Nephron progenitor cell (in vitro differentiated cells): ENCODE measurements at regions not wholly inside any gene's neighbourhood (a gene's known extent, or its start where the extent isn't known, plus 50 kb on each side); places are given as distances from the start of the nearest gene placed in this dataset.
A peak's percentile ranks its signal among the peaks of the same experiment; 100 is the strongest.

ENCODE experiments used
- DNase-seq: peaks from one replicate; pipeline ENCODE4 v3.0.0; 2021
- H3K27ac Mint-ChIP-seq: 2 replicates; pipeline ENCODE4 v1.8.0; 2021; ENCODE audit warnings: mild to moderate bottlenecking, moderate library complexity, mixed read lengths
- H3K27me3 Mint-ChIP-seq: 2 replicates; pipeline ENCODE4 v1.8.0; 2021; ENCODE audit warnings: mild to moderate bottlenecking, low read depth, mixed read lengths; ENCODE audit not compliant: poor library complexity
- H3K36me3 Mint-ChIP-seq: 2 replicates; pipeline ENCODE4 v1.8.0; 2021; ENCODE audit warnings: low read depth, mixed read lengths
- H3K4me1 Mint-ChIP-seq: 2 replicates; pipeline ENCODE4 v1.8.0; 2021; ENCODE audit warnings: mixed read lengths
- H3K4me3 Mint-ChIP-seq: 2 replicates; pipeline ENCODE4 v1.8.0; 2021; ENCODE audit warnings: mild to moderate bottlenecking, moderate library complexity, mixed read lengths
- H3K9me3 Mint-ChIP-seq: 2 replicates; pipeline ENCODE4 v1.8.0; 2021; ENCODE audit warnings: mild to moderate bottlenecking, moderate library complexity, mixed read lengths
- TF ChIP-seq, protein P1 (sequence below): fragments of 200-600 bp; sonication (generic); IDR thresholded peaks from 2 replicates; pipeline ENCODE4 v1.5.0; 2021; ENCODE audit warnings: antibody characterized with exemption

DNA sequence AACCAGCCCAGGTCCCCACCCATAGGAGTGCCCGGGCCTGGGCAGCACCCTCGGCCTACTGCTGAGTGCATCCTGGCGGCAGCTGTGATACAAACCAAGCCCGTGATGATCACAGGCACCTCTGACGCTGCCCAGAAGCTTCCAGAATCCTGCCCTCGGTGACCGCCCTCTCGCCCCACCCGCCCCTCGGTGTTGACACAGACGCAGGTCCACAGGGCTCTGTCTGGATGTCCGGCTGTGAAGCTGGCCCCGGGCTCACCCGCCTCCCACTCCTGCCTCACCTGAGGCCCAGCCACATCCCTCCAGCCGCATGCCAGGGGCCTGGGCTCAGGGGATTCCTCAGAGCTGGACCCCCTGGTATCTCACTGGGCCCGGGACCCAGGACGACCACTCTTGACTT is 191.0 kb downstream of the BRD1 start:
- Mint-ChIP-seq H3K4me3 (no peak overlapping the region), H3K4me1 (peaks cover 6% of the 10 kb centered on the region), H3K36me3 (no peaks in the 10 kb centered on the region), H3K27me3 (peaks cover 8% of the 10 kb centered on the region), H3K27ac (no peak overlapping the region), H3K9me3 (no peaks in the 10 kb centered on the region)
- TF ChIP-seq, protein P1, sequence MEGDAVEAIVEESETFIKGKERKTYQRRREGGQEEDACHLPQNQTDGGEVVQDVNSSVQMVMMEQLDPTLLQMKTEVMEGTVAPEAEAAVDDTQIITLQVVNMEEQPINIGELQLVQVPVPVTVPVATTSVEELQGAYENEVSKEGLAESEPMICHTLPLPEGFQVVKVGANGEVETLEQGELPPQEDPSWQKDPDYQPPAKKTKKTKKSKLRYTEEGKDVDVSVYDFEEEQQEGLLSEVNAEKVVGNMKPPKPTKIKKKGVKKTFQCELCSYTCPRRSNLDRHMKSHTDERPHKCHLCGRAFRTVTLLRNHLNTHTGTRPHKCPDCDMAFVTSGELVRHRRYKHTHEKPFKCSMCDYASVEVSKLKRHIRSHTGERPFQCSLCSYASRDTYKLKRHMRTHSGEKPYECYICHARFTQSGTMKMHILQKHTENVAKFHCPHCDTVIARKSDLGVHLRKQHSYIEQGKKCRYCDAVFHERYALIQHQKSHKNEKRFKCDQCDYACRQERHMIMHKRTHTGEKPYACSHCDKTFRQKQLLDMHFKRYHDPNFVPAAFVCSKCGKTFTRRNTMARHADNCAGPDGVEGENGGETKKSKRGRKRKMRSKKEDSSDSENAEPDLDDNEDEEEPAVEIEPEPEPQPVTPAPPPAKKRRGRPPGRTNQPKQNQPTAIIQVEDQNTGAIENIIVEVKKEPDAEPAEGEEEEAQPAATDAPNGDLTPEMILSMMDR = no peak
- no peak for DNase-seq

DNA sequence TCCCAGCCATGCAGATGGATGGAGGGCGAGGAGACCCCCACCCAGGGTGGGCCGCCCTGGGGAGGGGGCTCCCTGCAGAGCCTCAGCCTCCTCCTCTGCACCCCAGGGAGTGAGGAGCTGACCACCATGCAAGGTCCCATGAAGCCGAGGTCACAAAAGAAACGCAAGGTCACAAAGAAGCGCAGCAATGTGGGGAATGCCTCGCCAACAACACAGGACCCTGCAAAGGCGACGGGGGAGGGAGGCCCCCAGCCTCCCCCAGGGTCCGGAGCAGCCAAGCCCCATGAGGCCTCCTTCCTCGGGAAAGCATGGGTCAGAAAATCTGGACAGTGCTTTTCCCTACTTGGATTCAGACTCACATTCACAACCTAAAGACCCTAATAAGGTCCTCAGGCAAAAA is 191.5 kb downstream of the BRD1 start:
- H3K36me3 Mint-ChIP-seq = no peaks in the 10 kb centered on the region
- peaks cover 9% of the 10 kb centered on the region for H3K27me3 Mint-ChIP-seq
- H3K9me3 Mint-ChIP-seq = no peaks in the 10 kb centered on the region
- DNase-seq = no peak
- H3K27ac Mint-ChIP-seq = no peak overlapping the region
- peaks cover 8% of the 10 kb centered on the region for H3K4me1 Mint-ChIP-seq
- TF ChIP-seq, protein P1 = no peak
- no peak overlapping the region for H3K4me3 Mint-ChIP-seq

DNA sequence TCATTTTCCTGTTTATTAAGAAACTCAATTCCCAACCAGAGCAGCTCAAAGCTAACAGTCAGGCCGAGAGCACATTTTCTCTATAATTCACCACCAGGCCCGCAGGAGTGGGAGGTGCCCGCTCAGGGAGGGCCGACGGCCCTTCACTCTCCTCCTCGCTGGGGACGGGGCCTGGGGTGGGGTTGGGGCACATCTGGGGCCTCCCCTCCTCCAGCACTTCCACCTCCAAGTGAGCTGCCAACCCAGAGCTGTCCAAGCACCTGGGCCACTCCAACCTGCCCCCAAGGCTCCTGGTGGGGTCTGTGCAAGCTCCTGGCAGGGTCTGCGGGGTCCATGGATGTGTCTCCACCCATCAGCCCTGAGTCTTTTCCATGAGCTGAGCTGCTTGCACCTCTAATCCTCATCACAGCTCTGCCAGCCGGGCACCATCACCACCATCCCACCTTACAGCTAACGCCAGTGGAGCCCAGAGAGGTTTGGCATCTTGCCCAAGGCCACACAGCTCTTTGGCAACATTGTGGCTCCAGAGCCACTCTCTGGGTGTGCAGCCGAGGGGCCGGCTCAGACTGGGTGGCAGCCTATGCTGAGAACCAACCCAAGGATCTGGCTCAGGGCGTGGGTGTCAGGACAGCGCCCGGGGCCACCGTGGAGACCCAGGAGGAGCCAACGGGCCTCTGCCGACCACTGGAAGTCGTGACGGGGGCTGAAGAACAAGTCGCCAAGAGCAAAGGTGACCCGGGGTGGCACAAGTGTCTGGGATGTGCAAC is 193.5 kb downstream of the BRD1 start:
- TF ChIP-seq, protein P1 = no peak
- no peak overlapping the region for H3K4me3 Mint-ChIP-seq
- no peak for DNase-seq
- H3K27ac Mint-ChIP-seq = no peak overlapping the region
- peaks cover 12% of the 10 kb centered on the region for H3K4me1 Mint-ChIP-seq
- H3K9me3 Mint-ChIP-seq = no peaks in the 10 kb centered on the region
- H3K36me3 Mint-ChIP-seq = no peaks in the 10 kb centered on the region
- peaks cover 15% of the 10 kb centered on the region for H3K27me3 Mint-ChIP-seq

DNA sequence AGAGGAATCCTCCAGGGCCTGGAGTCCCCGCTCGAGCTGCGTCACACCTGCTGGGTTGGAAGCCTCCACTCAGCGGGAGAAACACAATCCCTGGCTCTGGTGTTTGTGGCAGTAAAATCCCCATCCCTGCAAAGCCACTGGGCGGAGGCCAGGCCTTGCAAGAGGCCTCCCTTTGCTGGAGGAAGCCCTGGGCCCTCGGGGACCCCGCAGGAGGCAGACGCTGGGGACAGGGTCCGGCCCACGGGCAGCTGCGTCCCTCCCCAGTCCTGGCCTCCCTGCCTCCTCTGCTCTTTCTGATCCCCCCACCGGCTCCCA is 194.7 kb downstream of the BRD1 start:
- peaks cover 24% of the 10 kb centered on the region for H3K4me1 Mint-ChIP-seq
- TF ChIP-seq, protein P1 = no peak
- no peaks in the 10 kb centered on the region for H3K9me3 Mint-ChIP-seq
- H3K27me3 Mint-ChIP-seq = peaks cover 25% of the 10 kb centered on the region
- H3K27ac Mint-ChIP-seq = no peak overlapping the region
- peak overlapping the region; percentile 73 for H3K4me3 Mint-ChIP-seq
- DNase-seq = peak; percentile 26
- H3K36me3 Mint-ChIP-seq = no peaks in the 10 kb centered on the region

DNA sequence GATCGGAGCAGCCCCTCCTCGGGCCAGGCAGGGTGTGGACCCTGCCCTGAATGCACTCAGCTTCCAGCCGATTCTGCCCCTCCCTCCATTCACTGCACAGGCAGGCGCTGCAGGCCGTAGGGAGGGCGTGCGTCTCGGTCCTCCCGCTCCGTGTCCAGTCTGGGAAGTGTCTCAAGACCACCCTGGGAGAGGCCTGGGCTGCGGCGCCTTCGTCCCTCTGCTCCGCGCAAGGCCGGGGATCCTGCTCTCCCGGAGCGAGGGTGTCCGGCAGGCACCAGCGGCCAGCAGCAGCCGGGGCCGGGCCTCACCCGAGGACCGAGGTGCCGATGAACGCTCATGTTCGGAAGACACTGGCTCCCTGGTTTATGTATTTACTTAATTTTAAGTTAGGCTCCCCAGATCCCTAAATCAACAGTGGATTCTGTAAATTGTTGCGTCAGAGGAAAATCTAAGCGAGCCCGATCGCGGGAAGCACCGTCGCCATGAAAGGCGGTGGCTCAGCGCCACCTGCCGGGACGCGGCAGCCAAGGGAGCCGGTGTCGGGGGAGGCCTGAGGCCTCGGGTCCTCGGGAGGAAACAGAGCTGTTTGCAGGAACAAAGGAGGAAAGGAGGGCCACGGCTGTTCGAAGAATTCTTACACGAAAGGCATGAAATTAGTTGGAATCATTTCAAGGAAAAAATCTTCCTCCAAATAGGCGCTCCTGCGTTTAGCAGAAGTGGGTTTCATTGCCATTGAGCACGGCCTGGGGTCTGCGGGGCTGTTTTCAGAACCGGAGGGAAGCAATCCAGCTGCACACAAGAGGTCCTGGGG is 195.3 kb downstream of the BRD1 start:
- Mint-ChIP-seq H3K27ac (no peak overlapping the region), H3K36me3 (no peaks in the 10 kb centered on the region), H3K4me3 (peak overlapping the region; percentile 73), H3K4me1 (peaks cover 29% of the 10 kb centered on the region), H3K27me3 (peaks cover 25% of the 10 kb centered on the region), H3K9me3 (no peaks in the 10 kb centered on the region)
- DNase-seq = peak; percentile 81
- TF ChIP-seq, protein P1 = peak; percentile 90
